HG03045 (cell line): ENCODE measurements at regions not wholly inside any gene's neighbourhood (a gene's known extent, or its start where the extent isn't known, plus 50 kb on each side); places are given as distances from the start of the nearest gene placed in this dataset.
"Not testable (repeated sequence)": the region's sequence is repeated elsewhere in the genome, so short reads cannot be mapped to it uniquely, and the experiment has no call there.

Experiments used
- ATAC-seq: cut with Tn5 transposase; IDR thresholded peaks from one replicate; pipeline ENCODE4 v1.9.1; 2021; ENCODE audit warnings: mild to moderate bottlenecking, moderate library complexity; ENCODE audit not compliant: unreplicated experiment

DNA sequence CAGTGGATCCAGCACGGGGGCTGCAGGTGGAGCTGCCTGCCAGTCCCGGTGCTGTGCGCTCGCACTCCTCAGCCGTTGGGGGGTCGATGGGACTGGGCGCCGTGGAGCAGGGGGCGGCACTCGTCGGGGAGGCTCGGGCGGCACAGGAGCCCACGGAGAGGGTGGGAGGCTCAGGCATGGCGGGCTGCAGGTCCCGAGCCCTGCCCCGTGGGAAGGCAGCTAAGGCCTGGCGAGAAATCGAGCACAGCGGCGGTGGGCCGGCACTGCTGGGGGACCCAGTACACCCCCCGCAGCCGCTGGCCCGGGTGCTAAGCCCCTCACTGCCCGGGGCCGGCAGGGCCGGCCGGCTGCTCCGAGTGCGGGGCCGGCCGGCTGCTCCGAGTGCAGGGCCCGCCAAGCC is 52.3 kb upstream of the MARK1 start:
- ATAC-seq = not testable (repeated sequence)

DNA sequence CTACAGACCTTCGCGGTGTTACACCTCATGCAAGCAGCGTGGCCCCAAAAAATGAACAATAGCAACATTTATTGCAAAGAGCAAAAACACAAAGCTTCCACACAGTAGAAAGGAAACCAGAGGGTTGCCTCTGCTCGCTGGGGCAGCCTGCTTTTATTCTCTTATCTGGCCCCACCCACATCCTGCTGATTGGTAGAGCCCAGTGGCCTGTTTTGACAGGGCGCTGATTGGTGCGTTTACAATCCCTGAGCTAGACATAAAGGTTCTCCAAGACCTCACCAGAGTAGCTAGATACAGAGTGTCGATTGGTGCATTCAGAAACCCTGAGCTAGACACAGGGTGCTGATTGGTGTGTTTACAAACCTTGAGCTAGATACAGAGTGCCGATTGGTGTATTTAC is 52.8 kb upstream of the MARK1 start:
- not testable (repeated sequence) for ATAC-seq

DNA sequence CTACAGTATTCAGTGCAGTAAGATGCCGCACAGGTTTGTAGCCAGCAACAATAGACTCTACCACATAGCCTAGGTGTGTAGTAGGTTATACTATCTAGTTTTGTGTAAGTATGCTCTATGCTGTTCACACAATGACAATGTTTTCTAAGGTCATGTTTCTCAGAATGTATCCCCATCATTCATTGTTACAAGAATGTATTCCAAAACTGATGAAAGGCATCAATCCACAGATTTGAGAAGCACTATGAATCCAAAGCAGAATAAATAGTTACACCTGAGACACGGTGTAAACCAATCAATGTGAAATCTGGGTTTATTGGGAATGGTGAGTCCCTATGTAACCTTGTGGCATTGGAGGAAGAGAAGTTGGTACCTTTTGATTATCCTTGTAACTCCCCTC is 54.5 kb upstream of the MARK1 start:
- no peak for ATAC-seq

DNA sequence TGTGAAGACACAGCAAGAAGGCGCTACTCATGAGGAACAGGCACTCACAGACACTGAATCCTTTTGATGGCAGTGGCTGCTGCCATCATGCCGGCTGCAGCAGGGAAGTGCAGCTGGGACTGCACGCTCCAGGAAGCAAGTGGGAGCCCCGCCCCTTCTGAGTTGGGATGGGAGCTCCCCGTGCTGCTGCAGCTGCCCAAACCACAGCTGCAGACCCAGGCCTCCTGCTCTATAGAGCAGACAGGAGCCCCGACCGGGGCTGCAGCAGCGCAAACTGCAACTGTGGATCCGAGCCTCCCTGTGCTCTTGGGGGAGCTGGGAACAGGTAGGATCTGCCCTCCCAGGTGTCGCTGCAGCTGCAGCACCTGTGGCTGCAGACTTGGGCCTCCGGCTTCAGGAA is 65.2 kb upstream of the MARK1 start:
- no peak for ATAC-seq

DNA sequence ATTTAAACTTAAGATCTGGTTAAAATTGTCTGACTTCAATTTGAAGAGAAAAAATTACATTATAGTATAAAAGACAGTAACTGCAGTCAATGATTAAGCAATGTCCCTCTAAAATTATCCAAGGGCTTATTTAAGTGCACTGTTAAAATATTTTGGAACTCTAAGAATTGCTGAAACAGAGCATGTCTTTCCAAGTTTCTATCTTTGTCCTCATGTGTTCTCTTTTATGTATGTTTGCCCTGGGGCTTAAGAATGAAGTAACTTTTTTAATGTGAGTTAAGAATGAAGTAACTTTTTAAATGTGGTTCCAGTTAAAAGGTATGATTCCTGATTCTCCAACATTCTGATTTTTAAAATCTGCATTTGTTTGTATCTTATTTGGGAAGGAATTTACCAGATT is 69.0 kb upstream of the MARK1 start:
- ATAC-seq = no peak

DNA sequence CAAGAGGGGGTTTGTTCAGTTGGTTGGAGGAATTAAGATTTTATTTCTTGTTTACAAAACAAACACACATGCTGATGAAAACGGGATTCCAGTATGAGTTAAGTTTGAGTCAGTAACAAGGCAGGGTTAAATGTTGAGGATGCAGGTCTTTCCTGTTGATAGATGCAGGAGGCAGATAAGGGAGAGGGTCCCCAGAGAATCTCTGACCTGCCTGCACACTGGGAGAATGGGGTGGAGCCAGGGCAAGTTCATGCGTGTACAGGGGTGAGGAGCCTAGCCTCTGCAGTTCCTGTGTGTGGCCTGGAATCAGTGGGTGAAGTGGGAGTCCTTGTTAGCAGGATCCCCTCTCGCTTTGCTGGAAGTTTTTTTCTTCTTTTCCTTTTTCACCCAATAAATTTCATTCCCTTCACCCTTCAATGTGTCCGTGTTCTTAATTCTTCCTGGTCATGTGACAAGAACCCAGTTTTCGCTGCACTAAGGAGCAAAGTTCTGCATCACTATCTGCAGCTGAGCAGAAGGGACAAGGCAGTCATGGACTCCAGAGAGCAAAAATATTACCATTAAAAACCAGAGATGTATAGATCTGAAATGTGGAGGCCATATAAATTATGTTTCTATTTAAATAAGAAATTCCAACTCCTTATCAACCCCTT is 69.9 kb upstream of the MARK1 start:
- no peak for ATAC-seq

DNA sequence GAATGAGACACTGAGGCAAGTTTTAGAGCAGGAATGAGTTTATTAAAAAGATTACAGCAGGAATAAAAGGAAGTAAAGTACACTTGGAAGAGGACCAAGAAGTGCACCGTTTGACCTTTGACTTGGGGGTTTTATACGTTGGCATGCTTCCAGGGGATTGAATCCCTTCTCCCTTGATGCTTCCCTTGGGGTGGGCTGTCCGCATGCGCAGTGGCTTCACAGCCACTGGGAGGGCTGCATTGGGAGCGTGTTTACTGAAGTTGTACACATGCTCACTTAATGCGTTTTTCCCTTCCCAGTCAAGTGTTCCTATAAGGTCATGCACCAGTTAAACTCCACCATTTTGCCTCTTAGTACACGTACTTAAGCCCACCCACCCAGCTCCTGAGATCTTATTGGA is 72.4 kb upstream of the MARK1 start:
- no peak for ATAC-seq

DNA sequence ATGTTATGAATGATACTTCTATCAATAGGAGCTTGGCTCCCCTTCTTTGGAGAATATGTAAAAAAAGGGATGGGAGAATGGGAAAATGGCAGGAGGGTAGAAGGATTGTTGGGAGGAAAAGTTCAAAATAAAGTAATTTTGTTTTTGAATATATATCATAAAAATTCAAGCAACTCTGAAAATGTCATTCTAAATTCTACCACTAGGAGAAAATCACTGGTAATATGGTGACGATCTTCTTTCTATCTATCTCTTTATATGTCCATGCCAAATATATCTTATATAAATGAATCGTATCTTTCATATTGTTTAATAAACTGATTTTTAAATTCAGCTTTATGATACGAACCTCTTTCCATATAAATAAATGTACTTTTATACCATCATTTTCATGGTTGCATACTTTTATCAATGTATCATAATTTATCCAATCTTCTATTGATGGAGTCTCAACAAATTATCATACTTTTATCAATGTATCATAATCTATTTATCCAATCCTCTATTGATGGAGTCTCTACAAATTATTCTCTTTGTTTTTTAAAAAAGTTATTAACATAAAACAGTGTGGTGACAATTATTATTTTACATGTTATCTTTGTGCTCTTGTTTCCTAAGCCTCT is 73.7 kb upstream of the MARK1 start:
- ATAC-seq = no peak

DNA sequence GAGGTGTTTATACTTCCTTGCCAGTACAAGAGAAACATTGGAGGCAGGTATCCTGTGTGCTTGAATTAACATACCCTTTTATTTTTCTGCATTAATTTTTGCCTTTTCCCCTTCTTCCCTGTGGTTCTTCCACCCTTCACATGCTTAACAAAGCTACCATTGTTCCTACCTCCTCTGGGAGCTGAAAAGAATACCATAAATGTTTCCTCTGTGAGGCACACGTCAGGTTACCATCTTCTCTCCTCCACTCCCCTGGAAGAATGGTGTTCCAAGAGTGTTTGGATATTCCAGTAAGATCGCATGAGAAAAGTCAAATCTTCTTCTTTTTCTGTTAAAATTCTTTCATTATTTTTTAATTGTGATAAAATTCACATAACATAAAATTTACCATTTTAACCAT is 74.6 kb upstream of the MARK1 start:
- no peak for ATAC-seq

DNA sequence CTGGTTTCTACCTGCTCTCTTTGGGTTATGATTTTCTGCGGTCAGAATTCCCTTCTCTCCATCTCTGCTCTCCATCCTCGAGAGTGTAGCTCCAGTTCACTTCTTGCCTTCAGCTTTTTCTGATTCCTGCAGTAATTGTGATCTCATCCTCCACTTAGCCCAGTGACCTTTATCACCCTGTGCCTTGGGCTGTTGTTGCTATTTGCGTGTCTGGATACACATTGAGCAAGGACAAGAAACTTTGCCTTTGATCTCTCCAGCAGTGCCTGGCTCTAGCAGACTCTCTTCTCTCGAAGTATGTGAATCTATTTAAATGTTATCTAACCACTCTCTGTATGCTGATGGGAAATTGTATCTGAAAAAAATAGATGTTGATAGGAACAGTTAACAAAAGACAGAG is 76.4 kb upstream of the MARK1 start:
- ATAC-seq = no peak

DNA sequence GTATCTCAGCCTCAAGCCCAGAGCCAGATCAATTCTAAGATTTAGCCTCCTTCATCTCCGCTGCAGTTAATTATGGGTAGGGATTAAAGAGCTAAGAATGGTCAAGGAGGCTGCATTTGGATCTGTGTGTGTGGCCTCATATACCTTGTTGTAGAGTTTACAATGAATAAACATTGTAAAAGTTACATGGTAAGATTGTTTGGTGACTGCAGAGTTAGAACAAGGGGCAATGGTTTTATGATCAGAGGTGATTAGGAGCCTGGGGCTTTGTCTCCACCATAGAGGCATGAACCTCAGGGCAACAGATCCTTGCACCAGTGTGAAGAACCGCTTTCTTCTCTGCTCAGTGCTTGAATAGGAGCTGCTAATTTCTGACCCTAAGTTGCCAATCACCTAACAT is 77.0 kb upstream of the MARK1 start:
- no peak for ATAC-seq

DNA sequence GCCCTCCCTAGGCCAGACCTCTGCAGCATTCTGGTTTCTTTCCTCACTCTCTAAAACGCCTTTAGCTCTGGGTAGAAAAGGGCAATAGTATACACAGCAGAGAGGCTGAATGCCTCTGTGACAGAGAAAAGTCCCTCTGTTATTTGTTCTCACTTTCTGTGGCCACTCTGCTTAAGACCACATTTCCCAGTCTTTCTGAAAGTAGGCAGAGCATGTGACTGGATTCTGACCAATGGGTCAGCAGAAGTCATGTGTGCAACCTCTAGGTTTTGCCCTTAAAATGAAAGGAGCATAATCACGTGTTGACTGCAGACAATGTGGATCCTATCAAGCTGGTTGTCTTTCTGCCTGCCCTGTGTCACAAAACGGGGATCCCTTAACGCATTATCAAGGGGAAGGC is 79.7 kb upstream of the MARK1 start:
- ATAC-seq = no peak

DNA sequence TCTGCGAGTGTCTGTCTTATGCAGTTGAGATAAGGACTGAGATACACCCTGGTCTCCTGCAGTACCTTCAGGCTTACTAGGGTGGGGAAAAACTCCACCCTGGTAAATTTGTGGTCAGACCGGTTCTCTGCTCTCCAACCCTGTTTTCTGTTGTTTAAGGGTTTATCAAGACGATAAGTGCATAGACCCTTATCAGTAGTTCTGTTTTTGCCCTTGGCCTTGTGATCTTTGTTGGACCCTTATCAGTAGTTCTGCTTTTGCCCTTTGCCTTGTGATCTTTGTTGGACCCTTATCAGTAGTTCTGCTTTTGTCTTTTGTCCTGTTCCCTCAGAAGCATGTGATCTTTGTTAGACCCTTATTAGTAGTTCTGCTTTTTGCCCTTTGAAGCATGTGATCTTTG is 83.3 kb upstream of the MARK1 start:
- not testable (repeated sequence) for ATAC-seq

DNA sequence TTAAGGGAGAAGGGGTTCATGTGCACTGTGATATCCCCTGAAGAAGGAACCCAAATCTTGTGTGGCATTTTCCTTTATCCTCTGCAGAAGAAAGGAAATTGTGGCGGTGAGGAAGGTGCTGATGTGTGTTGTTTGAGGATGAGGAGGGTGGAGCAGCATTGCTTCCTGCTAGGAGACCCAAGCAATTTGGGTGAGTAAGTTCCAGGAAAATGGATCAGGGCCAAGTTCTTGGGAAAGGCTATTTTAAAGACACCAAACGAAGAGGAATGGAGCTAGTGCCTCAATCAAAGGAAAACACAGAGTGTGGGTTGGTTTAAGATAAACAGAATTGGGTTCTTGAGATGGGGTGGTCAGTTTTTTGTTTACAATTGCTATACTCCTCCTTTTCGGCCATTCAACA is 86.7 kb upstream of the MARK1 start:
- no peak for ATAC-seq

DNA sequence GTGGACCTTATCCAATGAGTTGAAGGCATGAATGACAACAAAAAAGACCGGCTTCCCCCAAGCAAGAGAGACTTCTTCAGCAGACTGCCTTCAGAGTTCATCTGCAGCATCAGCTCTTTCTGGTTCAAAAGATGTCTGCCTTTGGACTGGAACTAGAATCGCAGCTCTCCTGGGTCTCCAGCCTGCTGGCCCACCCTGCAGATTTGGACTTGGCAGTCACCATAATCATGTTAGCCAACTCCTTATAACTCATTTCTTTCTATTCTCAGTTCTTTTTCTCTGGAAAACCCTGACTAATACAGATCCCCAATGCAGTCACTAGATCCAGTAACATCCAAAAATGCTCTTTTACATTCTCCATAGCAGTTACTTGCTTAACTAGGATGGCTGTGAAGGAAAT is 89.2 kb upstream of the MARK1 start:
- ATAC-seq = no peak

DNA sequence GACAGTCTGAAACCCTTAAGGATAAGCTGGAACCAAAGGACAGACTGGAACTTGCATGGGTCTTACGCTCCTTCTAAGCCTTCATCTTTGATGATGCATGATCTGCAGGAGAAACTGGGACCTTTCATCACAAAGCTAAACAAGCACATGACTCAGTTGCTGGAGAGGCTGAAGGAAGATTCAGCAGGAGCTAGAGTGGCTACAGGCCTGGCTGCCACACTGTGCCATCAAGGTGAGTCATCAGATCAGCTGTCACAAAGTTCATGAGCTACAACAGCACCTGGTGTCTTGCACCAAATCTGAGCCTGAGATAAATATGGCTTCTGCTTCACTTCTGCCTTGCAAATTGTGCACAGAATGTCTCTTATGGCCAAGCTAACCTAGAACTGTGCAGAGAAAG is 95.5 kb upstream of the MARK1 start:
- no peak for ATAC-seq

DNA sequence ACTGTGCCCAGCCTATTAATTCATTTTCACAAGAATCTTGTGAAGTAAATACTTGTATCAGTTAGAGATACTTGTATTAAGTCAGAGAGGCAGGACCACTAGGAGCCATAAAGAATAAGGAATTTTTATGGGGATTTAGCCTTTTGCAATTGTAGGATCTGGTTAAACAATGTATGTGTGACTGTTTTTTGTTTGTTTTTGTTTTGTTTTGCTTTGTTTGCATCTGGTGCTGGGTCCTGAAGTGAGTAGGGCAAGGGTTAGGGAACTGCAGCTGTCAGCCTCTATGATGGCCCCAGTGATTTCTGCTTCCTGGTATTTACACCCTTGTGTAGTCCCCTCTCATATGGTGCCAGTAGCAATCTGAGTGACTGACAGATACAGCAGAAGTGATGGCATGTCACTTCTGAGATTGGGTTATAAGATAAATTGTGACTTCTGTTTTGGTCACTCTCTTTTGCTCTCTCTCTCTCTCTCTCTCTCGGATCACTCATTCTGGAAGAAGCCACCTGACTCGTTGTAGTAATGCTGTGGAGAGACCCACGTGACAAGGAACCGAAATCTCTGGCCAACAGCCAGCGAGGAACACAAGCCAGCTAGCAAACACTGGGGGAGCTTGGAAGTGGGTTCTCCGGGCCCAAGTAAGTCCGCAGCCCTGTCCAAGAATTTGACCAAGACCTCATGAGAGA is 96.2 kb upstream of the MARK1 start:
- no peak for ATAC-seq

DNA sequence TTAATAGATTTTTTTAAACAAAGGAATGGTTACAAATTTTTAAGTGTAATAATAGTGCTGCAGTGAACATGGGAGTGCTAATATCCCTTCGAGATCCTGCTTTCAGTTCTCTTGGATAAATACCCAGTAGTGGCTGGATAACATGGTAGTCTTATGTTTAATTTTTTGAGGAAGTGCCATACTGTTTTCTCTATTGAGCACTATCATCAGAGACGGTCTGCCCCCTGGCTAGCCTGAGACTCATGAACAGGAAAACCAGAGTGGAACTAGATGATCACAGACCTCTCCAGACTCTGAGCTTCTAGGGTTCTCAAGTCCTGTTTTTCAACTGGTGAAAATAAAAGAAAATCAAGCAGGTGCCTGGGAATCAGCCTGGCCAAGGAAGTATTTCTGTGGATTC is 97.3 kb upstream of the MARK1 start:
- ATAC-seq = no peak

DNA sequence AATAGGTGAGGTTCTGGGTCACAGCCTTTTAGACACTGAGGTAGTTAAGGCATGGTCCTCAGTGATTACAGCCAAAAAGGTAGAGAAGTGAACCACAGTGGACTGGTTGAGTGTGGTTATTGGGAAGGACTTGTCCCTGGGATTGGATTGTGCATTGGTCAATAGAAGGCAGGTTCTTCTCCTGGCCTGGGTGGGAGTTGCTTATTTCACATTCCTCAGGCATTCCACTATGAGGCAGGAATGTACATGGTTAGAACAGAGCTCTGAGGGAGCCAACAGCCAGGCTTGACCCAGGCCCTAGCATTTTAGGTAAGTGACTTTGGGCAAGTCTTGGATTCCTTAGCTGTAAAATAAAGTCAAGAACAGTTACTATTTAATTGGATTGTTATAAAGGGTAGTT is 97.9 kb upstream of the MARK1 start:
- no peak for ATAC-seq

DNA sequence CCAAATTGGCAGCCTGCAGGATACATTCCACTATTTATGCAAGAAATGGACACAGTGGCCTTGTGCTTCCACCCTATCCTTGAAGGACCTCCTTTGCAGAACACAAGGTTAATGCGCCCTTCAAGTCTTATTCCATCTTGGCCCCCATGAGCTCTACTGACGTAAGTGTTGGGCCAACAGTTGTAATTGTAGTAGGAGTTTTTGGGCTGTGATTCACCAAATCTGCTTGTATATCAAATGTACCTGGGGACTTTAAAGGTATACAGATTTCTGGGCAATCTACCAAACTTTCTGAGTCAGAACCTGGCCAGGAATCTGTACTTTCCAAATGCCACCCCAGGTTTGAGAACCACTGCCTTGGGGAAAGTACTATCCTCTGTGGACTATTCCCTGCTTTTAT is 100.9 kb upstream of the MARK1 start:
- ATAC-seq = no peak

DNA sequence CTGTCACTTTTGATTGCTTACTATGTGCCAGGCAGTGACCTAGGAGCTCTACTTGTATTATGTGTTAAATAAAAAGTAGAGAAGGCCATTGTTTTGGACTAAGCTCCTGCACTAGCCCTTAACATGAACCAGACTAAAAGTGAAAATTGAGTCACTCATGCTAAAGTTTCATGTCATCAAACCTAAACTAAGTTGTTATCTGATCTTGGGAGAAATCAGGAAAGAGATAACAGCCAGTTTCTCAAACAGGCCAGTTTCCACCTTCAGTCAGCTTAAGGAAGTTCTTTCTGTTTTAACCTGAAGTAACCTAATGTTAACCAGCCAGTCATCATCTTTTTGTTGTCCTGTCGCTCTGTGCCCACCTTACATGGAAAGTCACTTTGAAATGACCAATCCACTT is 102.1 kb upstream of the MARK1 start:
- no peak for ATAC-seq

DNA sequence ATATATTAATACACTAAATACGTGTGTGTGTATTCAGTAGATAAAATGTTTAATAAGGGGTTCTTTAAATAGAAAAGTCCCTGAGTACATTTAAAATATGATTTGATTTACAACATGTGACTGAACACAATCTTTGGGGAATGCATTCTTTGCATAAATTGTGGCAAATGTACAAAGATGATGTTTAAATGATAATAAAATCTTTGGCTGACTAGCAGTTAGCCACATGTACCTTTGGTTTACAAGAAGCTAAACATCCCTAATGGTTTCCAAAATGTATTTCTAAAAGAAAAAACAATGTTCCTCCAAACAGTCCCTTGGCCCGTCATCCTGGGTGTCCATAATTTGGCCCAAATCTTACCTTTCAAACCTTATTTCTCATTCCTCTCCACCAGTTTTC is 106.4 kb upstream of the MARK1 start:
- no peak for ATAC-seq

DNA sequence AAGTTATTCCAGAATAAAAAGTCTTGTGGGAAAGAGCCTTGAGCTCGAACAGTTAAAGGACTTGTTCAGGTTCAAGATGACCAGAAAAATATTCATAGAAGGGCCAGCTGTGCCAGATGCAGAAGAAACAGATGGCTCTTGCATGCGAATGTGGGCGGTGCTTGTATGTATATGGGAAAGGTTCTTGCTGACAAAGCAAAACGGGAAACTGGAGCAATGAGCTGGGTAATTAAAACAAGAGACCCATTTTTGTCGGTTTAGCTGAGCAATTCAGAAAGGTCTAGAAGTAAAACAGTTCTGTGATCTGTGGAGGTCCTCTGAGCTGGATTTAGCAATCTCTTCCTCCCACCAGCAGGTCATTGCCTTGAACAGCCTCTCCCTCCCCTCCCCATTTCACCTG is 107.2 kb upstream of the MARK1 start:
- ATAC-seq = no peak
